ENCODE measurements at regions not wholly inside any gene's neighbourhood (a gene's known extent, or its start where the extent isn't known, plus 50 kb on each side); places are given as distances from the start of the nearest gene placed in this dataset.
"Not testable (repeated sequence)": the region's sequence is repeated elsewhere in the genome, so short reads cannot be mapped to it uniquely, and the experiment has no call there.

DNA sequence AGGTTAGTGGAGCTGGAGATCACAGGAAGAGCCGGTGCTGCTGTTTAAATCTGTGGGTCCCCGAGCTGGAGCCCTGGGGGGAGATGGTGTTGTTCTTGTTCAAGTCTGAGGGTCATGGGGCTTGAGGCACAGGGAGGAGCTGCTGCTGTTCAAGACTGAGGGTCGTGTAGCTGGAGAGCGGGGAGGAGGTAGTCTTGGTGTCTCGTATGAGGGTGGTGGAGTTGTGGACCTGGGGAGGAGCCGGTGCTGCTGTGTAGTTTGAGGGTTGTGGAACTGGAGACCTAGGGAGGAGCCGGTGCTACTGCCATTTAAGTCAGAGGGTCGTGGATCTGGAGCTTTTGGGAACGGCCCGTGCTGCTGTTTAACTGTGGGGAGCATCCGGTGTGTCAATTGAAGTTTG lies 112.2 kb upstream of the SULF2 start:
- intact Hi-C loops (cut with micrococcal nuclease; ENCODE audit: unreplicated experiment) = no loop called here
- no TSS peak for BruUV-seq (replicated peaks)
- Mint-ChIP-seq H3K9me3 (ENCODE audit: low read depth, unreplicated experiment) (no peaks in the 10 kb centered on the region), H3K4me3 (ENCODE audit: low read depth, unreplicated experiment) (no peak overlapping the region), H3K36me3 (ENCODE audit: insufficient read depth, unreplicated experiment) (no peaks in the 10 kb centered on the region), H3K27me3 (ENCODE audit: unreplicated experiment) (peaks cover 16% of the 10 kb centered on the region), H3K27ac (ENCODE audit: unreplicated experiment) (no peak overlapping the region), H3K4me1 (ENCODE audit: low read depth, unreplicated experiment) (no peaks in the 10 kb centered on the region)
- CTCF ChIA-PET = interaction anchor here (0.6 kb wide), 1 partner anchor 17 kb away, joined by 3 read pairs; no protein-coding TSS in a partner anchor
- DNase-seq = no peak
- TF ChIP-seq, protein P1, sequence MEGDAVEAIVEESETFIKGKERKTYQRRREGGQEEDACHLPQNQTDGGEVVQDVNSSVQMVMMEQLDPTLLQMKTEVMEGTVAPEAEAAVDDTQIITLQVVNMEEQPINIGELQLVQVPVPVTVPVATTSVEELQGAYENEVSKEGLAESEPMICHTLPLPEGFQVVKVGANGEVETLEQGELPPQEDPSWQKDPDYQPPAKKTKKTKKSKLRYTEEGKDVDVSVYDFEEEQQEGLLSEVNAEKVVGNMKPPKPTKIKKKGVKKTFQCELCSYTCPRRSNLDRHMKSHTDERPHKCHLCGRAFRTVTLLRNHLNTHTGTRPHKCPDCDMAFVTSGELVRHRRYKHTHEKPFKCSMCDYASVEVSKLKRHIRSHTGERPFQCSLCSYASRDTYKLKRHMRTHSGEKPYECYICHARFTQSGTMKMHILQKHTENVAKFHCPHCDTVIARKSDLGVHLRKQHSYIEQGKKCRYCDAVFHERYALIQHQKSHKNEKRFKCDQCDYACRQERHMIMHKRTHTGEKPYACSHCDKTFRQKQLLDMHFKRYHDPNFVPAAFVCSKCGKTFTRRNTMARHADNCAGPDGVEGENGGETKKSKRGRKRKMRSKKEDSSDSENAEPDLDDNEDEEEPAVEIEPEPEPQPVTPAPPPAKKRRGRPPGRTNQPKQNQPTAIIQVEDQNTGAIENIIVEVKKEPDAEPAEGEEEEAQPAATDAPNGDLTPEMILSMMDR (IDR thresholded peaks at IDR 0.05; ENCODE audit: unreplicated experiment) = no peak

DNA sequence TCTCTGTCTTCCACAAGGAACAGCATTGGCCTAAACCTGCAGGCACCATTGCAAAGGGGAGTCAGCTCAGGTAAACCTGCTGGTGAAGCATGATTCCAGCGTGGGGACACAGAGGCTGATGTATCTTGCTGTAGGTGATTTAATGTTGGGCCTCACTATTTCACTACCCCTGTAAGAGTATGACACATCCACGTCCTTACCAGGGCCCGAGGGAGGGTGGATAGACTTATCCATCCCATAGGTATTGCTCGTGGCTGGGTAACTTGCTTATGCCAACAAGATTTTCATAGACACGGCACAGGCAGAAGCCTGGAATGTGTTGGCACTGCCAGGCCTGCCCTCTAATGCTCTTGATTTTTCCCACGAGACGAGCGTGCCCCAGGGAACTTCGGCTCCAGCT lies 107.4 kb upstream of the SULF2 start:
- intact Hi-C loops (cut with micrococcal nuclease; ENCODE audit: unreplicated experiment); H3K27ac Mint-ChIP-seq (ENCODE audit: unreplicated experiment): not testable (repeated sequence)

DNA sequence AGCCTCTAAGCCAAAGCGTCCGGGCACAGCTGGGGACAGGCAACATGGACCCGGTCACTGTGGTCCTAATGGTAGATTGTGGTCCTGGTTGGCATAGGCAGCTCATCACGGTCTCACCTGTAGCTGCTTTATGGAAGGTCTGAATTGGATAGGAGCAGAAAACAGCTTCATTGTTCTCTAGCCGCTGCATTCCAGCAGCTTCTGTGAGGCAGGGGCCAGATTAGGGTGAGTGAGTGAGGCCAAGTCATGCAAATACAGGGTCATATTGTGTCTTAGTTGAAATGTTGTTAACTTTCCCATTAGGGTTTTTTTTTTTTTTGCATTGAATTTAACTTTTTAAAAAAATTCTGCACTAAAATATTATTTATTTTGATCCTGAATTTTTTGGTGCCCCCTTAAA lies 105.4 kb upstream of the SULF2 start:
- H3K4me3 Mint-ChIP-seq (ENCODE audit: low read depth, unreplicated experiment); H3K27ac Mint-ChIP-seq (ENCODE audit: unreplicated experiment); H3K9me3 Mint-ChIP-seq (ENCODE audit: low read depth, unreplicated experiment); BruUV-seq (replicated peaks); H3K4me1 Mint-ChIP-seq (ENCODE audit: low read depth, unreplicated experiment); intact Hi-C loops (cut with micrococcal nuclease; ENCODE audit: unreplicated experiment); H3K36me3 Mint-ChIP-seq (ENCODE audit: insufficient read depth, unreplicated experiment); DNase-seq: not testable (repeated sequence)
- CTCF ChIA-PET = interaction anchor here (0.7 kb wide), 2 partner anchors 25 to 797 kb away, joined by 3 to 5 read pairs; no protein-coding TSS in a partner anchor
- peaks cover 39% of the 10 kb centered on the region for H3K27me3 Mint-ChIP-seq (ENCODE audit: unreplicated experiment)

More for the DNA sequence above, 107.4 kb upstream of the SULF2 start:
- H3K4me1 Mint-ChIP-seq (ENCODE audit: low read depth, unreplicated experiment); CTCF ChIA-PET; H3K4me3 Mint-ChIP-seq (ENCODE audit: low read depth, unreplicated experiment); DNase-seq; H3K9me3 Mint-ChIP-seq (ENCODE audit: low read depth, unreplicated experiment); BruUV-seq (replicated peaks); H3K36me3 Mint-ChIP-seq (ENCODE audit: insufficient read depth, unreplicated experiment): not testable (repeated sequence)
- H3K27me3 Mint-ChIP-seq (ENCODE audit: unreplicated experiment) = peaks cover 29% of the 10 kb centered on the region

DNA sequence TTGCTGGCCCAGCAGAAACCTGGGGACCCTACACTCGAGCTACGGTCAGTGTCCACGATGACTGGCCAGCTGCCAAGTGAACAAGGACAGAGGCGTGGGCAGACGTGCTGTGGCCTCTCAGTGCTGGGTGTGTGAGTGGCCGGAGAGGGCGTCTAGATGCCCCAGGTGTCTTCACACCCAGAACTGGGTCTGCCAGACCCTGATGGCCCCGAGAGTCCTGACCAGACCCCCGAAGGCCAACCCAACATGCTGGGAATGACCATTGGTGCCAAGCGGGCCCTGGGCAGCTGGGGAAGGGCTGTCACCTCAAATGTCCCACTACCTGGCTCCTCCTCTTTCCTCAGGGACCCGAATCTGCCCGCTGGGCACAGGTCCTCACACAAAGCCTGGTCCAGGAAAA lies 104.5 kb upstream of the SULF2 start:
- BruUV-seq (replicated peaks); intact Hi-C loops (cut with micrococcal nuclease; ENCODE audit: unreplicated experiment); H3K4me1 Mint-ChIP-seq (ENCODE audit: low read depth, unreplicated experiment); H3K9me3 Mint-ChIP-seq (ENCODE audit: low read depth, unreplicated experiment); H3K36me3 Mint-ChIP-seq (ENCODE audit: insufficient read depth, unreplicated experiment); CTCF ChIA-PET; H3K27ac Mint-ChIP-seq (ENCODE audit: unreplicated experiment); H3K4me3 Mint-ChIP-seq (ENCODE audit: low read depth, unreplicated experiment); DNase-seq: not testable (repeated sequence)
- H3K27me3 Mint-ChIP-seq (ENCODE audit: unreplicated experiment) = peaks cover 45% of the 10 kb centered on the region

DNA sequence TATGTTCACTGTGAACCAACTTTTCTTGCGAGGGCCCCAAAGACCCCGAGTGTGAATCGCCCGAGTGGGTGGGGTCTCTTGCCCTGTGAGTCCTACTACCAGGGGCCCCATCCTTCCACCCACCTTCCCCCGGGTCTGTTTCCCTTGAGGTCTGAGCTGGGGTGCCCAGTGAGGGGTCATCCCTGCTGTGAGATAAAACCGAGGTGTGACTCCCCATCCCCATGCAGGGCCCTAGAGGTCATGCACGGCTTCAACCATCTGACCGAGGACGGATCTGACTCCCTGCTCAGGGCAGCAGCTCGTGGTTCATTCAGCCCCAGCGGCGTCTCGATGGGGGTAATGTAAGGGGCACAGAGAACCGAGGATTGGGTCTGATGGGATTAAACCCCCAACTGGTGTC lies 103.1 kb upstream of the SULF2 start:
- Mint-ChIP-seq H3K4me1 (ENCODE audit: low read depth, unreplicated experiment) (no peaks in the 10 kb centered on the region), H3K36me3 (ENCODE audit: insufficient read depth, unreplicated experiment) (no peaks in the 10 kb centered on the region), H3K27me3 (ENCODE audit: unreplicated experiment) (peaks cover 59% of the 10 kb centered on the region), H3K27ac (ENCODE audit: unreplicated experiment) (no peak overlapping the region), H3K9me3 (ENCODE audit: low read depth, unreplicated experiment) (no peaks in the 10 kb centered on the region), H3K4me3 (ENCODE audit: low read depth, unreplicated experiment) (no peak overlapping the region)
- no TSS peak for BruUV-seq (replicated peaks)
- CTCF ChIA-PET = no interaction called here
- TF ChIP-seq, protein P1 (IDR thresholded peaks at IDR 0.05; ENCODE audit: unreplicated experiment) = no peak
- intact Hi-C loops (cut with micrococcal nuclease; ENCODE audit: unreplicated experiment) = no loop called here
- no peak for DNase-seq

DNA sequence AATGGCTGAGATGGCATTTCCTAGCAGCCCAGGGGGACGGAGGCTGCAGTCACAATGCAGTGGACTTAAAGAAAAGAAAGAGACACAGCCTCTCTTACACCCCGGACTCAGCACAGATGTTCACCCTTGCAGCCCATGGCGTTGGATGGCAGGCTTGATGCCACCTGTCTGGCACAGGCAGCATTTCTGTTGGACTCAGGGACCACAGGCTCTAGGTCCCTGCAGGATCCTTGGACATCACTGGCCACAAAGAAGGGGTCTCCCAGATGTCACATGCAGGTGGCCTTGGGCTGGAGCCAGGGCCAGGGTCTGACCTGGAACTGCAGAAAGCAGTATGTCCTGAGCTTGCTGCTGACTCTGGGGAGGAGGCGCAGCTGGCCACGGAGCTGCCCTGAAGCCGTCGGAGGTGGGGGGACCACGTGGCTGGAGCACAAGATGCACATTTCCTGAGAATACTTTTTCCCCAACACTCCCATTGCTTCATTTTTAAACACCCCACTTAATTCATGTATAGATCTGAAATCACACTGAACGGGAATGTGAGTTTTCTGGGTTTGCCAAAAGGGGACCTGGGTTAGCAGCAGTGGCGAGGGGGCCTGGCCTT lies 102.3 kb upstream of the SULF2 start:
- TF ChIP-seq, protein P1 (IDR thresholded peaks at IDR 0.05; ENCODE audit: unreplicated experiment) = no peak
- CTCF ChIA-PET = no interaction called here
- intact Hi-C loops (cut with micrococcal nuclease; ENCODE audit: unreplicated experiment) = no loop called here
- Mint-ChIP-seq H3K9me3 (ENCODE audit: low read depth, unreplicated experiment) (no peaks in the 10 kb centered on the region), H3K27me3 (ENCODE audit: unreplicated experiment) (peaks cover 61% of the 10 kb centered on the region), H3K4me3 (ENCODE audit: low read depth, unreplicated experiment) (no peak overlapping the region), H3K4me1 (ENCODE audit: low read depth, unreplicated experiment) (no peaks in the 10 kb centered on the region), H3K36me3 (ENCODE audit: insufficient read depth, unreplicated experiment) (no peaks in the 10 kb centered on the region), H3K27ac (ENCODE audit: unreplicated experiment) (no peak overlapping the region)
- no peak for DNase-seq
- no TSS peak for BruUV-seq (replicated peaks)
